Esophagus muscularis mucosa (tissue), 2 donors: ENCODE measurements at regions not wholly inside any gene's neighbourhood (a gene's known extent, or its start where the extent isn't known, plus 50 kb on each side); places are given as distances from the start of the nearest gene placed in this dataset.

Experiments
- EP300 ChIP-seq: sonication (generic); formaldehyde crosslinking; IDR thresholded peaks from one replicate; pipeline ENCODE4 v1.6.1; 2017; ENCODE audit warnings: antibody characterized with exemption
- POLR2A ChIP-seq: fragments of 450-650 bp; IDR thresholded peaks from one replicate; pipeline ENCODE4 v1.6.1; 2017; ENCODE audit warnings: antibody characterized with exemption, moderate library complexity, mild to moderate bottlenecking, low read depth

- TF ChIP-seq POLR2A, result no peak
- no peak for TF ChIP-seq EP300
Measured at GRCh38 chr9:33728613-33729012, 66.7 kb upstream of the PRSS3 start.
